Keratinocyte (primary cell): ENCODE measurements at regions not wholly inside any gene's neighbourhood (a gene's known extent, or its start where the extent isn't known, plus 50 kb on each side); places are given as distances from the start of the nearest gene placed in this dataset.

Experiments used
- EZH2 ChIP-seq: IDR thresholded peaks from one replicate; pipeline ENCODE4 v1.6.1; 2012; ENCODE audit warnings: inconsistent platforms, mild to moderate bottlenecking, low read length, moderate library complexity
- TF ChIP-seq, protein P1 (sequence below), 3 experiments: IDR thresholded peaks in 1 of 3; conservative IDR thresholded peaks in 1 of 3; optimal IDR thresholded peaks in 1 of 3; 2 replicates in 2 of 3; 3 replicates in 1 of 3; pipeline versions ENCODE3 to v1.5.1; 2011; ENCODE audit warnings: low read length in 3 of 3, mild to moderate bottlenecking in 3 of 3, moderate library complexity in 2 of 3, control low read depth in 1 of 3, inconsistent platforms in 1 of 3; ENCODE audit not compliant: insufficient read depth in 2 of 3; ENCODE audit errors: extremely low read depth in 1 of 3

DNA sequence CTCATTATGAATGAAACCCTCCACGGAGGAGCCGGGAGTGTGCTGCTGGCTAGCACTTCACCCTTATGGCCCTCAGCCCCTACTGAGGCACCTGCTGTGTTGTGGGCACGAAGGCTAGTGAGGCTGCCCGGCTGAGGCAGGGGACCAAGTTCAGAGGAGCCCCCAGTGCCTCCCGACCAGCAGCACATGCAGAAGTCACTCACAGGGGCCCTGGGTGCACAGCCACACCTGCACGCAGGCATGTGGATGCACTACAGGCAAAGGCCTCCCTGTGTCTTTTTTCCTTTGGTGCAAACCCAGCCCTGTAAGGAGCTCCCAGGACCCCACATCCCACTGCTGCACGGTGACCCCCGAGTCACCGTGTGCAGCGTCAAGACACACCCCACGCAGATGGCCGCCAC lies 261.5 kb downstream of the BRD1 start:
- TF ChIP-seq, protein P1, sequence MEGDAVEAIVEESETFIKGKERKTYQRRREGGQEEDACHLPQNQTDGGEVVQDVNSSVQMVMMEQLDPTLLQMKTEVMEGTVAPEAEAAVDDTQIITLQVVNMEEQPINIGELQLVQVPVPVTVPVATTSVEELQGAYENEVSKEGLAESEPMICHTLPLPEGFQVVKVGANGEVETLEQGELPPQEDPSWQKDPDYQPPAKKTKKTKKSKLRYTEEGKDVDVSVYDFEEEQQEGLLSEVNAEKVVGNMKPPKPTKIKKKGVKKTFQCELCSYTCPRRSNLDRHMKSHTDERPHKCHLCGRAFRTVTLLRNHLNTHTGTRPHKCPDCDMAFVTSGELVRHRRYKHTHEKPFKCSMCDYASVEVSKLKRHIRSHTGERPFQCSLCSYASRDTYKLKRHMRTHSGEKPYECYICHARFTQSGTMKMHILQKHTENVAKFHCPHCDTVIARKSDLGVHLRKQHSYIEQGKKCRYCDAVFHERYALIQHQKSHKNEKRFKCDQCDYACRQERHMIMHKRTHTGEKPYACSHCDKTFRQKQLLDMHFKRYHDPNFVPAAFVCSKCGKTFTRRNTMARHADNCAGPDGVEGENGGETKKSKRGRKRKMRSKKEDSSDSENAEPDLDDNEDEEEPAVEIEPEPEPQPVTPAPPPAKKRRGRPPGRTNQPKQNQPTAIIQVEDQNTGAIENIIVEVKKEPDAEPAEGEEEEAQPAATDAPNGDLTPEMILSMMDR (optimal IDR thresholded peaks at IDR 0.05 in 1 of 3, IDR thresholded peaks at IDR 0.05 in 1 of 3, conservative IDR thresholded peaks at IDR 0.05 in 1 of 3; ENCODE audit: extremely low read depth in 1 of 3, insufficient read depth in 2 of 3, low read length in 3 of 3) = no peak
- no peak for TF ChIP-seq EZH2
